DND-41 (cell line): ENCODE measurements at regions not wholly inside any gene's neighbourhood (a gene's known extent, or its start where the extent isn't known, plus 50 kb on each side); places are given as distances from the start of the nearest gene placed in this dataset.

ENCODE experiments used
- EZH2 ChIP-seq: IDR thresholded peaks from 3 replicates; pipeline ENCODE4 v1.6.1; 2012; ENCODE audit warnings: borderline replicate concordance, low read depth, mild to moderate bottlenecking, moderate library complexity, low read length, inconsistent platforms; ENCODE audit not compliant: severe bottlenecking
- TF ChIP-seq, protein P1 (sequence below): IDR thresholded peaks from 2 replicates; pipeline ENCODE4 v1.5.1; 2012; ENCODE audit warnings: borderline replicate concordance, low read length, moderate library complexity, mild to moderate bottlenecking; ENCODE audit not compliant: poor library complexity, severe bottlenecking; ENCODE audit errors: extremely low read depth

DNA sequence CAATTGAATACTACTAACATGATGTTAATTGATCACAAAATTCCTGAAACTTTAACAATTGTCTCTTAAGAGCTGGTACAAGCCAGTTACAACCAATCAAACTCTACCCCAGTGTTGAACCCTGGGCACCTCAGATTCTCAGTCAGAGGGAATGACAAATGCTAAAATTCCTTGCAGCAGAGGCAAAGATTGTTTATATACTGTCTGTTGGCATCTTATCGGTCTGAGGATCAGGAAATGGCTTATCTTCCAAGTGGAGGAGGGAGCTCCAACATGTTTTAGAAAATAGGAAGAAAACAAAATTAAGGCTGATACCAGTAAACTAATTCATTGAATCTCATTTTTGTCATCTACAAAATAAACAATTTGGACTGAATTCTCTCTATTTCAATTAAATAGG is 527.8 kb upstream of the ZNF608 start:
- TF ChIP-seq, protein P1, sequence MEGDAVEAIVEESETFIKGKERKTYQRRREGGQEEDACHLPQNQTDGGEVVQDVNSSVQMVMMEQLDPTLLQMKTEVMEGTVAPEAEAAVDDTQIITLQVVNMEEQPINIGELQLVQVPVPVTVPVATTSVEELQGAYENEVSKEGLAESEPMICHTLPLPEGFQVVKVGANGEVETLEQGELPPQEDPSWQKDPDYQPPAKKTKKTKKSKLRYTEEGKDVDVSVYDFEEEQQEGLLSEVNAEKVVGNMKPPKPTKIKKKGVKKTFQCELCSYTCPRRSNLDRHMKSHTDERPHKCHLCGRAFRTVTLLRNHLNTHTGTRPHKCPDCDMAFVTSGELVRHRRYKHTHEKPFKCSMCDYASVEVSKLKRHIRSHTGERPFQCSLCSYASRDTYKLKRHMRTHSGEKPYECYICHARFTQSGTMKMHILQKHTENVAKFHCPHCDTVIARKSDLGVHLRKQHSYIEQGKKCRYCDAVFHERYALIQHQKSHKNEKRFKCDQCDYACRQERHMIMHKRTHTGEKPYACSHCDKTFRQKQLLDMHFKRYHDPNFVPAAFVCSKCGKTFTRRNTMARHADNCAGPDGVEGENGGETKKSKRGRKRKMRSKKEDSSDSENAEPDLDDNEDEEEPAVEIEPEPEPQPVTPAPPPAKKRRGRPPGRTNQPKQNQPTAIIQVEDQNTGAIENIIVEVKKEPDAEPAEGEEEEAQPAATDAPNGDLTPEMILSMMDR: no peak
- no peak for TF ChIP-seq EZH2
